Esophagus (tissue), 2 donors: ENCODE measurements at regions not wholly inside any gene's neighbourhood (a gene's known extent, or its start where the extent isn't known, plus 50 kb on each side); places are given as distances from the start of the nearest gene placed in this dataset.

Experiments
- H3K27ac ChIP-seq, 2 donors: one replicate each; pipeline ENCODE4 v1.5.1; 2013; ENCODE audit warnings: low read depth in 2 of 2, mild to moderate bottlenecking in 2 of 2, inconsistent platforms in 1 of 2, low read length in 1 of 2, moderate library complexity in 1 of 2
- H3K27me3 ChIP-seq, 2 donors: one replicate each; pipeline ENCODE4 v1.6.1; 2013; ENCODE audit warnings: low read length in 2 of 2, control low read depth in 1 of 2, mild to moderate bottlenecking in 1 of 2; ENCODE audit not compliant: insufficient read depth in 2 of 2, control insufficient read depth in 1 of 2
- H3K36me3 ChIP-seq, 2 donors: one replicate each; pipeline ENCODE4 v1.6.1; 2013; ENCODE audit warnings: low read length in 1 of 2; ENCODE audit not compliant: control insufficient read depth in 2 of 2, insufficient read depth in 2 of 2
- H3K4me1 ChIP-seq, 2 donors: one replicate each; pipeline ENCODE4 v1.6.1; 2013; ENCODE audit warnings: low read length in 1 of 2; ENCODE audit not compliant: control insufficient read depth in 2 of 2, insufficient read depth in 2 of 2
- H3K4me3 ChIP-seq, 2 donors: one replicate each; pipeline ENCODE4 v1.5.1; 2013; ENCODE audit warnings: low read length in 2 of 2, mild to moderate bottlenecking in 2 of 2, low read depth in 1 of 2, moderate library complexity in 1 of 2
- H3K9me3 ChIP-seq, 2 donors: one replicate each; pipeline ENCODE4 v1.6.1; 2013; ENCODE audit warnings: mild to moderate bottlenecking in 2 of 2, low read depth in 1 of 2, low read length in 1 of 2, moderate library complexity in 1 of 2; ENCODE audit not compliant: control insufficient read depth in 2 of 2, insufficient read depth in 1 of 2
- WGBS, 2 donors: extraction: QIAGEN DNeasy Blood & Tissue Kit; methylation state at CpG; one replicate each; pipeline ENCODE4 v1.1.7; 2013; 5-methylcytosine and 5-hydroxymethylcytosine counted together
- donor health status: healthy with polysubstance abuse.
- donor health status: Bipolar disorder and iron deficiency.

GRCh38 chr6:43964659-43965570 lies 162.3 kb downstream of the MRPL14 start:
- H3K4me3 ChIP-seq = no peak overlapping the region
- H3K36me3 ChIP-seq = no peaks in the 10 kb centered on the region
- 76 to 79% methylated on average over 6 of the region's 6 CpGs for WGBS, 2 donors
- no peak overlapping the region for H3K27ac ChIP-seq
- no peaks in the 10 kb centered on the region for H3K27me3 ChIP-seq
- H3K9me3 ChIP-seq = no peaks in the 10 kb centered on the region
- H3K4me1 ChIP-seq = peaks cover 0 to 1% of the 10 kb centered on the region in 2 donors

GRCh38 chr6:43963877-43964658 lies 163.2 kb downstream of the MRPL14 start:
- WGBS, 2 donors = 76 to 83% methylated on average over 6 of the region's 6 CpGs
- H3K27me3 ChIP-seq = no peaks in the 10 kb centered on the region
- no peak overlapping the region for H3K4me3 ChIP-seq
- no peaks in the 10 kb centered on the region for H3K9me3 ChIP-seq
- H3K4me1 ChIP-seq = peaks cover 0 to 1% of the 10 kb centered on the region in 2 donors
- H3K27ac ChIP-seq = no peak overlapping the region
- H3K36me3 ChIP-seq = no peaks in the 10 kb centered on the region

GRCh38 chr6:43963203-43963602 lies 164.0 kb downstream of the MRPL14 start:
- WGBS, 2 donors = 96 to 97% methylated on average over 1 of the region's 1 CpG
- Histone ChIP-seq H3K9me3 (no peaks in the 10 kb centered on the region), H3K27ac (no peak overlapping the region), H3K4me1 (peaks cover 0 to 1% of the 10 kb centered on the region in 2 donors), H3K36me3 (no peaks in the 10 kb centered on the region), H3K27me3 (no peaks in the 10 kb centered on the region), H3K4me3 (no peak overlapping the region)

GRCh38 chr6:43962458-43962857 lies 164.8 kb downstream of the MRPL14 start:
- WGBS, 2 donors = 87 to 91% methylated on average over 5 of the region's 5 CpGs
- Histone ChIP-seq H3K4me1 (peaks cover 0 to 1% of the 10 kb centered on the region in 2 donors), H3K36me3 (no peaks in the 10 kb centered on the region), H3K27me3 (no peaks in the 10 kb centered on the region), H3K9me3 (no peaks in the 10 kb centered on the region), H3K27ac (no peak overlapping the region), H3K4me3 (no peak overlapping the region)

- H3K27me3 ChIP-seq = no peaks in the 10 kb centered on the region
- H3K27ac ChIP-seq = no peak overlapping the region
- 56 to 82% methylated on average over 3 of the region's 3 CpGs for WGBS, 2 donors
- H3K9me3 ChIP-seq = no peaks in the 10 kb centered on the region
- H3K4me3 ChIP-seq = no peak overlapping the region
- no peaks in the 10 kb centered on the region for H3K4me1 ChIP-seq
- no peaks in the 10 kb centered on the region for H3K36me3 ChIP-seq
Measured at GRCh38 chr6:43957273-43957672, 170.0 kb downstream of the MRPL14 start.

GRCh38 chr6:43956478-43956877 lies 170.8 kb downstream of the MRPL14 start:
- no peaks in the 10 kb centered on the region for H3K4me1 ChIP-seq
- no peaks in the 10 kb centered on the region for H3K36me3 ChIP-seq
- H3K9me3 ChIP-seq = no peaks in the 10 kb centered on the region
- no peak overlapping the region for H3K4me3 ChIP-seq
- H3K27me3 ChIP-seq = no peaks in the 10 kb centered on the region
- H3K27ac ChIP-seq = no peak overlapping the region
- 90% methylated on average over 3 of the region's 3 CpGs for WGBS, 2 donors

GRCh38 chr6:43954311-43955131 lies 172.7 kb downstream of the MRPL14 start:
- no peak overlapping the region for H3K4me3 ChIP-seq
- WGBS, 2 donors = 88% methylated on average over 12 of the region's 12 CpGs

GRCh38 chr6:43953794-43954310 lies 173.4 kb downstream of the MRPL14 start:
- Histone ChIP-seq H3K36me3 (no peaks in the 10 kb centered on the region), H3K27me3 (no peaks in the 10 kb centered on the region), H3K9me3 (no peaks in the 10 kb centered on the region), H3K4me1 (no peaks in the 10 kb centered on the region), H3K4me3 (no peak overlapping the region), H3K27ac (no peak overlapping the region)
- WGBS, 2 donors = 59 to 60% methylated on average over 8 of the region's 8 CpGs

More at GRCh38 chr6:43954311-43955131, 172.7 kb downstream of the MRPL14 start:
- Histone ChIP-seq H3K27ac (no peak overlapping the region), H3K9me3 (no peaks in the 10 kb centered on the region), H3K4me1 (no peaks in the 10 kb centered on the region), H3K27me3 (no peaks in the 10 kb centered on the region), H3K36me3 (no peaks in the 10 kb centered on the region)

- WGBS, 2 donors = 84 to 86% methylated on average over 2 of the region's 2 CpGs
Measured at GRCh38 chr6:43953256-43953655, 174.0 kb downstream of the MRPL14 start.

More at GRCh38 chr6:43953256-43953655, 174.0 kb downstream of the MRPL14 start:
- no peaks in the 10 kb centered on the region for H3K9me3 ChIP-seq
- no peak overlapping the region for H3K4me3 ChIP-seq
- no peaks in the 10 kb centered on the region for H3K36me3 ChIP-seq
- H3K4me1 ChIP-seq = no peaks in the 10 kb centered on the region
- H3K27me3 ChIP-seq = no peaks in the 10 kb centered on the region
- no peak overlapping the region for H3K27ac ChIP-seq
